Gastrocnemius medialis (tissue), 4 donors: ENCODE measurements at regions not wholly inside any gene's neighbourhood (a gene's known extent, or its start where the extent isn't known, plus 50 kb on each side); places are given as distances from the start of the nearest gene placed in this dataset.

Experiments
- CTCF ChIP-seq, 5 experiments: fragments of 450-650 bp in 3 of 5; fragments of 200-600 bp in 2 of 5; sonication (generic) in 2 of 5; IDR thresholded peaks in 4 of 5; conservative IDR thresholded peaks in 1 of 5; 1 replicate in 4 of 5; 2 replicates in 1 of 5; pipeline ENCODE4 v1.5.1; 2016 to 2019; ENCODE audit warnings: antibody characterized with exemption in 5 of 5, mild to moderate bottlenecking in 3 of 5, moderate library complexity in 3 of 5
- POLR2A ChIP-seq, 2 donors: fragments of 450-650 bp; IDR thresholded peaks; one replicate each; pipeline ENCODE4 v1.6.1; 2017; ENCODE audit warnings: antibody characterized with exemption in 2 of 2, mild to moderate bottlenecking in 2 of 2, moderate library complexity in 2 of 2

GRCh38 chr2:18172607-18173006 lies 294.1 kb downstream of the KCNS3 start:
- TF ChIP-seq POLR2A (IDR thresholded peaks at IDR 0.05) (no peak), CTCF (IDR thresholded peaks at IDR 0.05 in 4 of 5, conservative IDR thresholded peaks at IDR 0.05 in 1 of 5) (no peak)
